GM23248 (cell line): ENCODE measurements at regions not wholly inside any gene's neighbourhood (a gene's known extent, or its start where the extent isn't known, plus 50 kb on each side); places are given as distances from the start of the nearest gene placed in this dataset.

Experiments used
- EZH2 ChIP-seq: fragments of 200-600 bp; sonication (generic); IDR thresholded peaks from 2 replicates; pipeline ENCODE4 v1.6.1; 2018; ENCODE audit warnings: antibody characterized with exemption, mild to moderate bottlenecking; ENCODE audit not compliant: insufficient read depth, poor library complexity, severe bottlenecking
- EZH2phosphoT487 ChIP-seq: fragments of 200-600 bp; sonication (generic); IDR thresholded peaks from 2 replicates; pipeline ENCODE4 v1.6.1; 2018; ENCODE audit warnings: antibody characterized with exemption, moderate library complexity, mild to moderate bottlenecking, low read depth; ENCODE audit not compliant: insufficient read depth

GRCh38 chr6:56853541-56853940, 101.4 kb upstream of the BEND6 start:
- TF ChIP-seq EZH2 (no peak), EZH2phosphoT487 (no peak)
